Right kidney (tissue), 1 donor: ENCODE measurements at regions not wholly inside any gene's neighbourhood (a gene's known extent, or its start where the extent isn't known, plus 50 kb on each side); places are given as distances from the start of the nearest gene placed in this dataset.
A peak's percentile ranks its signal among the peaks of the same experiment; 100 is the strongest.
"Not testable (repeated sequence)": the region's sequence is repeated elsewhere in the genome, so short reads cannot be mapped to it uniquely, and the experiment has no call there.

Experiments
- DNase-seq: peaks from one replicate; pipeline ENCODE4 v3.0.0-alpha.2; 2016

DNA sequence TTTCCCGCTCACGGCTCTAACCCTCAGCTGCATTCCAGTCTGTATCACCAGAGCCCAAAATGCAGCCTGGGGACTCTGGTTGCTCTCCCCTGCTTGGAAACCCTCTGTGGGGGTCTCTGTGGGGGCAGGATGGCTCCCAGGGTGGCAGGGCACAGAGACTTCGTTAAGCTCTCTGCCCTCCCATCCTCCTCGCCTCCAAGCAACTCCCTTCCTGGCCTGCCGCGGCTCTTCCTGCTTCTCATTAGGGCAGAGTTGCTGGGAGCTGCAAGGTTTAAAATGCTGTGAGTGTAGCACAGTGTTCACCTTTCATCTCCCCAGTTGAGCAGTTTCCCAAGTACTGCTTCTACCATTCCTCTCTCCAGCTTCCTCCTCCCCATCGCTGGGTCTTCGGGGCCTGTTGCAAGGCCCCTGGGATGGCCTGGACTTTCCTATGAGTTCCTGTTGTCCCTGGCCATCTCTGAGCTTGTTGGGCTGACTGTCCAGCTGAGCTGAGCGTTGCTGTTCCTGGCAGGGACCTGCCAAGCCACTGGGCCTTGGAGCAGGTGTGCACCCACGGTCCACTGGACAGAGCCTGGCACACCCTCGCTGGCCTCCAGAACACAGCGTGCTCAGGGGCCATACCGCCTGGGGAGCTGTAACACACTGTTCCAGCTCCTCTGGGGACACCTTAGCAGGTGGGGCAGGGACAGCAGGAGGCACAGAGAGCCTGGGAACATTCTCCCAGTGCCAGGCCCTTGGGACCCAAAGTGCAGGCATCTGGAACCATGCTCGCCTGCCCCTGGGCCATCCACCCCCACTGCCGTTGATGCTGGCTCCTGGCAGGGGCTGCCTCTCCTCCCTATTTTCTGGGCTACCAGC lies 188.4 kb downstream of the C9orf50 start:
- peak; percentile 74 for DNase-seq

DNA sequence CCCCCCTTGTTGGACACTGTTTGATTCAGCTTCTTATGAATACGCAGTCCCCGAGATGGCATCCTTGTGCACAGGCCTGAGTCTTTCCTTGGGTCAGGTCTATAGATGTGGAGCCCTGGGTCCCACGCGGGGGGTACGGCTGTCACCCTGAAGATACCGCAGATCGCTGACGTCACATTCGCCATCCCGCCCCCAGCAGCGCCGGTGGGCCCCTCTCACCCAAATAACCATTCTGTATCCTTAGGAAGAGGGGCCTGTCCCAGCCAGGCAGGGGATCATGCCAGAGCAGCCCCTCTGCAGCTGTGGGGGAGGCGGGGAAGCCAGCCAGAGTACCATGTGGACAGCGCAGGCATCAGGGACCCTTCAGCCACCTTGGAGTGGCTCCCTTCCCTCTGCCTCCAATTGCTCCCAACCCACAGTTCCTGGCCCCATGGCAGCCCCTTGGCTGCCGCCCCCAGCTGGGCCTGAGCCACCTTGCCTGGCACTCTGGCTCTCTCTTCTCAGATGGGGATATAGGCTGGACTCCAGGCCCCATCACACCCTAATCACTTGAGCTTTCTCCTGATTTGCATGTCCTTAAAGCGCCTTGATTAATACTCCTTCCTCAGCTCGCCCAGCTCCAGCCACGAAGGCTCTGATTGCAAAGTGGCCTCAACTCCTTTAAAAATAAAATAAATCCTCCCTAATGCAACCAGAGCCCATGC lies 189.8 kb downstream of the C9orf50 start:
- no peak for DNase-seq

DNA sequence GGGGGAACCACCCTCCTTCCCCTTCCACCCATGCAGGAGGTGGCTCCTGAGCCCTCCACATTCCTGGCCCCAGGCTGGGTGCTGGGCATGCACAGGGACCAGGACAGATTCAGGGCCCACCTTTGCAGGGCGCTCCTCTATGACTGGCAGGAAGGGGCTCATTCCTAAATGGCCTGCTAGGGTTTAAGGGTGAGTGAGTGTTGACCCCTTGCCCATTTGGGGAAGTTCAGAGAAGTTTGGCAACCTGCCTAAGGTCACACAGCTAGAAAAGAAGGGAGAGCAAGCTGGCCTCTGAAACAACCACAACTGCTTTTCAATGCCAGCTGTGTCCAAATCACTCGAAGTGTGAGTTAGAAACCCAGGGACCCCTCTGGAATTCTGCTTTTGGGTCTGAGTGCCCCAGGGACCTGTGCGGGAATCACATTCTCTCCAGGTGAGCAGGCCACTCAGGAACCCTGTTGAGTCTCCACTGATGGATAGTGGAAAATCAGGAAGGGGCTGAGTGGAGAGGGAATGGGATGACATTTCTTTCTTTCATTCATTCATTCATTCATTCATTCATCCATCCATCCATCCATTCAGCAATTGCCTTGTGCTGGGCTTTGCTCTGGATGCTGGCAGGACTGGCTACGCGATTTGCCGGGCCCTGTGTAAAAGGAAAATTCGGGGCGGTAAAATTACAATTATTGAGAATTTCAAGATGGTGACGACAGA lies 191.9 kb downstream of the C9orf50 start:
- DNase-seq, result no peak

GRCh38 chr9:129427149-129427548 lies 193.8 kb downstream of the C9orf50 start:
- DNase-seq, result no peak

- not testable (repeated sequence) for DNase-seq
These were observed 197.1 kb downstream of the C9orf50 start for GRCh38 chr9:129423755-129424154.

DNA sequence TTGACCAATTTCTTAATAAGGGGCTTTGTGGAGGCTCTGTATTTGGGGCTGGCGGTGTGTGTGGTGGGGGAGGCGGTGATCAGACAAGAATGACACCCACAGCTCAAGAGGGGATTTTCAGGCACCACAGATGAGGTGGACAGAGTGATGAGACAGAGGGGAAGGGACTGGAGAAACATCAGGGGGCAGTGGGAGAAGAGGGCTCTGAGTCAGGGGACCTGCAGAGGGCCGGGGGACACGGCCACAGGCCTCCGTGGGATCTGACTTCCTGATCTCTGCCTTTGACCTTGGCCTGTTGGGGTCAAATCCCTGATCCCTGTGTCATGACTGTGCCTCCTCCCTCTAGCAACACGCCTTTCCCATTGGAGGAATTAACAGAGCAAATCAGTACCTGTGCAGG lies 197.7 kb downstream of the C9orf50 start:
- DNase-seq, result no peak

DNA sequence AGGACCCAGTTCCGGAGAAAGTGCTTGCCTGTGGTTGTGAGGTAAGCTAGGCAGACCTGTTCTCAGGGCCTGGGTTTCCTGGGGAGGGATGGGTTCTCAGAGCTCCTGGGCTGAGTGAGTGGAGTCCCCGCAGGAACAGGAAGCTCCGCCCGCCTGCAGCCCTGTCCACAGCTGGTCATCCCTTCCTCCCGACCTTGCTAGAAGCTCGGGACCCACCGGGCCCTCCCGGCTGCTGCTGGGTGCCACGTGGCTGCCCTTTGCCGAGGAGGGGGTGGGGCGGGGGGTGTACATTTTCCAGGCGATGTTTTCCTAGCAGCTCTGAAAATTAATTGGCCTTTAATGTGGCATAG lies 198.1 kb downstream of the C9orf50 start:
- DNase-seq, result peak; percentile 38

DNA sequence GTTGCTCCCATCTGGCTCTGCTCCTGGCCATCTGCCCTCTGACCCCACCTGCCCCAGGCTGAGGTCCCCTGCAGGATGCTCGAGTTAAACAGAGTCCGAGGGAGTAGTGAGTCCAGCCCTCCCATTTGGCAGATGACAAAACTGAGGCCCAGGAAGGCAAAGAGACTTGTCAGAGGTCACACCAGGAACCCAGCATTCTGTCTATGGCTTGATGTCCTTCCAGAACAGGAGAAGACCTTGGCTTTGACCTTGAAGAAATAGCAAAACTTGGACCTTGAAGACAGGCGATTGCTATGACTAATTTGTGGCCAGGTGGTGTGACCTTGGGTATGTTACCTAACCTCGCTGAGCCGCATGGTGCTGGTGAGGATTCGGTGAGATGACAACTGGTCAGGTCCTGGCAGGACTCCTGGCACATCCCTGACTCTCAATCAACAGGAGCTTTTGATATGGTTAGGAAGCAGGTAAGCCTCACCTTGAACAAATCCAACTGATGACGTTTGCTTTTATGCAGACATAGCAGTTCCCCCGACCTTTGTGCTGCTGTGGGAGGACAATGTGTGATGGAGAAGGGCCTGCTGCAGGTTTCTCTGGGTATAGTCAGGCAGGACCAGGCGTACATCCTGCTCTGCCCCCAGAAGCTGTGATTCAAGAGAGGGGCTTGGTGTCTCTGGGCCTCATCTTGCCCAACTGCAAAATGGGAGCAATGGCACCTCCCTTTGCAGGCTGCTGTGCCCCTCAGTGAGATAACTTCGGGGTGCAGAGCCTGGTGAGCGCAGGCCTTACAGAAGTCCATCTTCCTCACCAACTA lies 198.7 kb downstream of the C9orf50 start:
- DNase-seq, result no peak

DNA sequence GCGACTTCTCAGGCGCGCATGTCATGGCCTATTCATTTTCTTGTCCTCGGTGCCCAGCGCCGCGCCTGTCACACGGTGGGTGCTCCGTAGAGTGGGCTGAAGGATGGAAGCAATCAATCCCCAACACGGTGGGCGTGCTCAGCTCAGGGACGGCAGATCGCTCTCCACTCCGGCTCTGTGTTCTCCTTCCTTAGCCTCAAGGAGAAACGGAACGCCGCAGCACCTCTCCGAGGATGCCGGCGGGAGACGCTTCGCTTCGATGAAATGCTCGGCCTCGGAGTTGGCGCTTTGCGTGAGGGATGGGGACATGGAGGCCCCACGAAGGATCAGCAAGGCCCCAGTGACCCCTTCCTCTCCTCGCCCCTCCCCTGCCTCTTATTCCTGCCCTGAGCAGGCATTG lies 199.5 kb downstream of the C9orf50 start:
- DNase-seq, result no peak

DNA sequence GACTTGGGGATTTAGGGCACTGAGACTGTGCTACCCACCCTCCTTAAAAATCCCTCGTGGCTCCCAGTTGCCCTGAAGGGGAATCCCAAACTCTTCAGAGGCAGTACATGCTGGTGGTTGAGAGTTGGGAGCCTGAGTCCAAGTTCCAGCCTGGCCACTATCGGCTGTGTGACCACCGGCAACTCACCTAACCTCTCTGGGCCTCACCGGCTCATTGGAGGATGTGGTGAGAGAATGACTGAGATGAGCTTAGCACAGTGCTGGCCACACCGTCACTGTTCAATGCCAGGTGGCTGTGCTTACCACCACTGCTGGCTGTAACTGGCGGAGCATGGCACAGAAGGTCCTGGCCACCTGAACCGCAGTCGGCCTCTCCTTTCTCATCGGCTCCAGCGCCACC lies 200.2 kb downstream of the C9orf50 start:
- DNase-seq, result no peak

DNA sequence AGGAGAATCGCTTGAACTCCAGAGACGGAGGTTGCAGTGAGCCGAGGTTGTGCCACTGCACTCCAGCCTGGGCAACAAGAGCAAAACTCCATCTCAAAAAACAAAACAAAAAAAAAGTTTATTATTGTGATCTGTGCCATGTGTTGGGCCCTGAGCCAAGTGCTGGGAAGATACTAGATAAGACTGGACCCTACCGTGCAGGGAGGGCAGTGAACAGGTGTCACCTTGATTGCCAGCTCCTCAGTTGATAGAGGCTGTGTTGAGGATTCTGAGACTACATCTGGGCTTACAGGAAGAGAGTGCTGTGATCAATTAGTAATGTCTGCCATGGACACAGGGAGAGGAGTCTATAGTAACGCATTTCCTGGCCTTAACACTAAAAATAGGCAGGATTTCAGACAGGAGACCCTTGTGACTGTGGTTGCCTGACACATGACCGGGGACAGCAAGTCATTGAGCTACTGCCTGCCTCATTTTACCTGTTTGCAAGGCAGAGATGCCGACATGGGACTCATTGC lies 201.5 kb downstream of the C9orf50 start:
- DNase-seq, result no peak

- DNase-seq, result no peak
These were observed 202.4 kb downstream of the C9orf50 start for GRCh38 chr9:129418451-129418850.

GRCh38 chr9:129416821-129417539 lies 203.9 kb downstream of the C9orf50 start:
- DNase-seq, result no peak

DNA sequence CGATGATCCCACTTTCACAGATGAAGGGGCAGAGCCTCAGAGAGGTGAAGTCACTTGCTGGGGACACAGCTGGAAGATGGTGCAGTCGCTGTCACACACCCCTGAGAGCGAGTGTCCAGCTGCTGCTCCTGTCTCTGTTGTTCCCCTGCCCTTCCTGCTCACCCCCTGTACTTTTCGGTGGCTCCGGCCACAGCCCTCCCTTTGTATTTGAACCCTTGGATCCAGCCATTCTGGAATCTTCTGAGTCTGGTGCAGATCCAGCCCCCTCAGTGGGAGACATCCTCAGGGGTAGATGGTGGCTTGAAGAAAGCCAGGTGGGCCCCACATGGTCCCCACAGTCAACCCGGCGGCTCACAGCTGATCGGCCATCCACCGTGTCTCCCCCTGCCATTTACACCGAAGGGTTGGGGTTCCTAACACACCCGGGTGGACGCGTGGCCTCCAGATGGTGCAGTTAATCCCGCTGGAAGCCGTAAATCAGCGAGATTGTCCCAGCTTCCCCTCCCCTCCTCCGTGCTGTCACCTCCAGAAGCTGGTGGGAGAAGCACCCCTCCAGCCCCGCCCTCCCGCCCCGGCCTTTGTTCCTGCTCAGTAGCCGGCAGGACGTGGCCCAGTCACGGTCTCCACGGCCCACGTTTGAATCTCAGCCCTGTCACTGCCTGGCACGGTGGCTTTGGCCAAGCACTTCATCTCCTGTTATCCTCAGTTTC lies 204.8 kb downstream of the C9orf50 start:
- DNase-seq, result peak; percentile 30

GRCh38 chr9:129414993-129415941 lies 205.6 kb downstream of the C9orf50 start:
- peak; percentile 54 for DNase-seq

- DNase-seq, result peak; percentile 88
These were observed 206.4 kb downstream of the C9orf50 start for GRCh38 chr9:129414377-129414992.

DNA sequence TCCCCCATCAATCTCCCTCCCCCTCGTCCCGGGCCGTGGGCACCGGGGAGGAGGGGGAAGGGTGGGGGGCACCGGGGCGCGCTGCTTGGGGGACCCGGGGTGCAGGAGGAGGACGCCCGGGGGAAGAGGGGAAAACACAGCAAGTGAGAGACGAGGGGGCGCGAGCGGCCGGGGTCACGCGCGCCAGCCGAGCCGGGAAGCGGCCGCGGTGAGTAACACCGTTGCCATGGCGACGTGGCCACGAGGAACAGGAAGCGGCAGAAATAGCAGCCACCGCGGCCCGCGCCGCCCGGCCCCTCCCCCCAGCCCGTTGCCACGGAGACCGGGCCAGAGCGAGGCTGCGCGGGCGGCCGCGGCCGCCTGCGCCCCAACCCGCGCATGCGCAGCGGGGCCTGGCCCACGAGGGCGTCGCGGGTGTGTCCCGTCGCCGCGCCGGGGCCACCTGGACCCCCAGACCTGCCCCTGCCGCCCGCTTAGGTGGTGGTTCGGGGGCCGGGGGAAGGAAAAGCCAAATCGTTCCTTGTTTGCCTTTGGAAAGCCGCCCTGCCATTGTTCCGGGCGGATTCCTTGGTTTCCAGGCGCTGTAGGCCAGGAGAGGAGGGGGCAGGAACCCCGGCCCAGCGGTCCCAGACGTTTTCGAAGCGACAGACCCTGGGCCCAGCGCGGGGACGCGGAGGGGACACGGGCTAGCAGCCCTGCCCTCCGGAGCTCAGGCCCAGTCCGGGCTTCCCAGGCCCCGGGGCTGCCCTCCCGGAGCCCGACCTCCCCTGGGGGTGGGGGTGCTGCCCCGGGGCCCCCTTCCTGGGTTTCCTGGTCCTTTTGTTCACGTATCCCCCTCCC lies 207.1 kb downstream of the C9orf50 start:
- DNase-seq, result peak; percentile 96
